HG03520 (cell line): ENCODE measurements at regions not wholly inside any gene's neighbourhood (a gene's known extent, or its start where the extent isn't known, plus 50 kb on each side); places are given as distances from the start of the nearest gene placed in this dataset.

ENCODE experiments used
- ATAC-seq: cut with Tn5 transposase; IDR thresholded peaks from one replicate; pipeline ENCODE4 v1.9.1; 2021; ENCODE audit warnings: mild to moderate bottlenecking, moderate library complexity; ENCODE audit not compliant: unreplicated experiment

GRCh38 chr13:50071379-50071778 lies 56.1 kb downstream of the KCNRG start:
- ATAC-seq: no peak

GRCh38 chr13:50072676-50073075 lies 57.4 kb downstream of the KCNRG start:
- ATAC-seq: no peak

GRCh38 chr13:50073340-50073739 lies 58.1 kb downstream of the KCNRG start:
- no peak for ATAC-seq

GRCh38 chr13:50074843-50075242 lies 59.6 kb downstream of the KCNRG start:
- peak; percentile 57 for ATAC-seq

GRCh38 chr13:50075619-50076097 lies 60.4 kb downstream of the KCNRG start:
- ATAC-seq: no peak

- no peak for ATAC-seq
These were observed 62.2 kb downstream of the KCNRG start for GRCh38 chr13:50077431-50077830.

- no peak for ATAC-seq
These were observed 63.1 kb downstream of the KCNRG start for GRCh38 chr13:50078231-50078894.

GRCh38 chr13:50078895-50079654 lies 63.8 kb downstream of the KCNRG start:
- ATAC-seq: no peak

- ATAC-seq: no peak
These were observed 64.5 kb downstream of the KCNRG start for GRCh38 chr13:50079655-50080202.

- ATAC-seq: no peak
These were observed 65.1 kb downstream of the KCNRG start for GRCh38 chr13:50080203-50080910.

- ATAC-seq: peak; percentile 5
These were observed 65.9 kb downstream of the KCNRG start for GRCh38 chr13:50080911-50081678.

- ATAC-seq: peak; percentile 62
These were observed 66.6 kb downstream of the KCNRG start for GRCh38 chr13:50081679-50082425.

GRCh38 chr13:50082426-50083281 lies 67.4 kb downstream of the KCNRG start:
- ATAC-seq: peak; percentile 49

- no peak for ATAC-seq
These were observed 69.8 kb downstream of the KCNRG start for GRCh38 chr13:50085063-50085462.

- ATAC-seq: no peak
These were observed 74.4 kb downstream of the KCNRG start for GRCh38 chr13:50089633-50090032.

GRCh38 chr13:50090211-50090610 lies 75.0 kb downstream of the KCNRG start:
- no peak for ATAC-seq

GRCh38 chr13:50094615-50095293 lies 79.5 kb downstream of the KCNRG start:
- no peak for ATAC-seq

GRCh38 chr13:50098693-50099092 lies 83.4 kb downstream of the KCNRG start:
- no peak for ATAC-seq
